Mammary epithelial cell (primary cell): ENCODE measurements at regions not wholly inside any gene's neighbourhood (a gene's known extent, or its start where the extent isn't known, plus 50 kb on each side); places are given as distances from the start of the nearest gene placed in this dataset.

Experiments
- EZH2 ChIP-seq: IDR thresholded peaks from 2 replicates; pipeline ENCODE4 v1.6.1; 2012; ENCODE audit warnings: low read length, inconsistent platforms, borderline replicate concordance
- TF ChIP-seq, protein P1 (sequence below), 2 donors: IDR thresholded peaks in 1 of 2; conservative IDR thresholded peaks in 1 of 2; 2 replicates each; pipeline ENCODE4 v1.5.1; 2011 to 2012; ENCODE audit warnings: inconsistent platforms in 2 of 2, low read length in 2 of 2, mild to moderate bottlenecking in 2 of 2, control low read depth in 1 of 2, low read depth in 1 of 2; ENCODE audit not compliant: insufficient read depth in 1 of 2; ENCODE audit errors: extremely low read depth in 1 of 2

DNA sequence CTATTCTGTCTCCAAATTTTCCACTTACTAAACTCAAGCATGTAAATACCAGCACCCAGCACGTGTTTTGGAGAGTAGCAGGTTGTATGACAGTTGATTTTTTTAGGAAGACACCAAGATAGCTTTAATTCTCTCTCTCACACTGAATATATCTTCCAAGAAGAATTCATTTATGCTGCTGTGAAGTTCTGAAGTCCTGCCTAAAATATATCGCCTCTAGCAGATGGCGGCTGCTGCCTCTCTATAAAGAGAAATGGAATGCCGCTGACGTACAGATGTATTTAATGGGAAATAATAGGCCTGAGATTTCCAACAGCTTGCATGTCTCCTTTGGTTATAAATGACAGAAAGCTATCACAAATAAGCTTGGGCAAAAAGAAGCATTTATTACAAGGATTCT is 74.7 kb downstream of the PFDN4 start:
- TF ChIP-seq, protein P1, sequence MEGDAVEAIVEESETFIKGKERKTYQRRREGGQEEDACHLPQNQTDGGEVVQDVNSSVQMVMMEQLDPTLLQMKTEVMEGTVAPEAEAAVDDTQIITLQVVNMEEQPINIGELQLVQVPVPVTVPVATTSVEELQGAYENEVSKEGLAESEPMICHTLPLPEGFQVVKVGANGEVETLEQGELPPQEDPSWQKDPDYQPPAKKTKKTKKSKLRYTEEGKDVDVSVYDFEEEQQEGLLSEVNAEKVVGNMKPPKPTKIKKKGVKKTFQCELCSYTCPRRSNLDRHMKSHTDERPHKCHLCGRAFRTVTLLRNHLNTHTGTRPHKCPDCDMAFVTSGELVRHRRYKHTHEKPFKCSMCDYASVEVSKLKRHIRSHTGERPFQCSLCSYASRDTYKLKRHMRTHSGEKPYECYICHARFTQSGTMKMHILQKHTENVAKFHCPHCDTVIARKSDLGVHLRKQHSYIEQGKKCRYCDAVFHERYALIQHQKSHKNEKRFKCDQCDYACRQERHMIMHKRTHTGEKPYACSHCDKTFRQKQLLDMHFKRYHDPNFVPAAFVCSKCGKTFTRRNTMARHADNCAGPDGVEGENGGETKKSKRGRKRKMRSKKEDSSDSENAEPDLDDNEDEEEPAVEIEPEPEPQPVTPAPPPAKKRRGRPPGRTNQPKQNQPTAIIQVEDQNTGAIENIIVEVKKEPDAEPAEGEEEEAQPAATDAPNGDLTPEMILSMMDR (conservative IDR thresholded peaks at IDR 0.05 in 1 of 2, IDR thresholded peaks at IDR 0.05 in 1 of 2; ENCODE audit: extremely low read depth in 1 of 2, insufficient read depth in 1 of 2, low read depth in 1 of 2, low read length in 2 of 2): no peak
- no peak for TF ChIP-seq EZH2
